HEK293 (cell line): ENCODE measurements at regions not wholly inside any gene's neighbourhood (a gene's known extent, or its start where the extent isn't known, plus 50 kb on each side); places are given as distances from the start of the nearest gene placed in this dataset.

Experiments
- CTCF ChIA-PET: fragments of 350-600 bp; formaldehyde crosslinking; extraction: SDS; loops from one replicate; lab custom pipeline; 2021; ENCODE audit warnings: antibody characterized with exemption; lab: Yijun Ruan, JAX
- POLR2A ChIA-PET: fragments of 300-600 bp; formaldehyde crosslinking; extraction: SDS; loops from one replicate; lab custom pipeline; 2020; ENCODE audit warnings: antibody characterized with exemption, inconsistent platforms; lab: Yijun Ruan, JAX
- H3K27ac ChIP-seq: fragments of 200-500 bp; sonication (Bioruptor generic); 2 replicates; pipeline ENCODE4 v1.5.1; 2014; ENCODE audit warnings: low read depth, low read length, control low read depth, inconsistent platforms; ENCODE audit errors: extremely low read depth
- H3K36me3 ChIP-seq, 2 experiments: fragments of 200-500 bp in 1 of 2; sonication (Bioruptor generic) in 1 of 2; 1 replicate in 1 of 2; 2 replicates in 1 of 2; pipeline ENCODE4 v1.5.1; 2014 to 2017; ENCODE audit warnings: inconsistent platforms in 2 of 2, low read length in 2 of 2; ENCODE audit not compliant: control insufficient read depth in 2 of 2, insufficient read depth in 1 of 2
- H3K4me1 ChIP-seq: fragments of 200-500 bp; sonication (Bioruptor generic); 2 replicates; pipeline ENCODE4 v1.5.1; 2014; ENCODE audit warnings: mild to moderate bottlenecking, low read length, inconsistent platforms; ENCODE audit not compliant: control insufficient read depth, insufficient read depth
- H3K4me3 ChIP-seq: 2 replicates; pipeline ENCODE4 v1.5.1; 2011; ENCODE audit warnings: low read depth, mild to moderate bottlenecking, control low read depth, low read length, moderate library complexity
- H3K9me3 ChIP-seq: fragments of 200-500 bp; sonication (Bioruptor generic); 2 replicates; pipeline ENCODE4 v1.5.1; 2014; ENCODE audit warnings: low read depth, low read length, inconsistent platforms; ENCODE audit not compliant: control insufficient read depth, insufficient read depth
- GFI1B ChIP-seq: fragments of 450-650 bp; formaldehyde crosslinking; IDR thresholded peaks from 2 replicates; pipeline ENCODE4 v1.5.1; 2016; ENCODE audit warnings: missing biosample characterization, missing genetic modification characterization
- GLI2 ChIP-seq: fragments of 450-650 bp; formaldehyde crosslinking; IDR thresholded peaks from 2 replicates; pipeline ENCODE4; 2017; ENCODE audit warnings: missing biosample characterization, missing genetic modification characterization, low read depth, borderline replicate concordance
- GLIS2 ChIP-seq: fragments of 450-650 bp; formaldehyde crosslinking; IDR thresholded peaks from 2 replicates; pipeline ENCODE4 v1.5.1; 2016; ENCODE audit warnings: missing biosample characterization, missing genetic modification characterization
- OVOL3 ChIP-seq: fragments of 450-650 bp; formaldehyde crosslinking; IDR thresholded peaks from 2 replicates; pipeline ENCODE4 v1.5.1; 2016; ENCODE audit warnings: missing biosample characterization, missing genetic modification characterization
- PRDM1 ChIP-seq: fragments of 450-650 bp; formaldehyde crosslinking; IDR thresholded peaks from 2 replicates; pipeline ENCODE4; 2016; ENCODE audit warnings: missing biosample characterization, missing genetic modification characterization
- REPIN1 ChIP-seq: fragments of 450-650 bp; formaldehyde crosslinking; IDR thresholded peaks from 2 replicates; pipeline ENCODE4 v1.5.1; 2017; ENCODE audit warnings: missing biosample characterization, missing genetic modification characterization, low read depth
- SP7 ChIP-seq: fragments of 450-650 bp; formaldehyde crosslinking; IDR thresholded peaks from 2 replicates; pipeline ENCODE4 v1.5.1; 2016; ENCODE audit warnings: missing biosample characterization, missing genetic modification characterization
- YY2 ChIP-seq: fragments of 450-650 bp; formaldehyde crosslinking; IDR thresholded peaks from 2 replicates; pipeline ENCODE4 v1.5.1; 2016; ENCODE audit warnings: missing biosample characterization, missing genetic modification characterization
- ZNF2 ChIP-seq: fragments of 450-650 bp; formaldehyde crosslinking; IDR thresholded peaks from 2 replicates; pipeline ENCODE4 v1.5.1; 2016; ENCODE audit warnings: missing biosample characterization, missing genetic modification characterization
- ZNF211 ChIP-seq: fragments of 450-650 bp; formaldehyde crosslinking; IDR thresholded peaks from 2 replicates; pipeline ENCODE4 v1.5.1; 2016; ENCODE audit warnings: low read depth, missing biosample characterization, missing genetic modification characterization
- ZNF23 ChIP-seq: fragments of 450-650 bp; formaldehyde crosslinking; IDR thresholded peaks from 2 replicates; pipeline ENCODE4 v1.5.1; 2016; ENCODE audit warnings: missing biosample characterization, missing genetic modification characterization, borderline replicate concordance
- ZNF394 ChIP-seq: fragments of 450-650 bp; formaldehyde crosslinking; IDR thresholded peaks from 2 replicates; pipeline ENCODE4 v1.5.1; 2016; ENCODE audit warnings: missing biosample characterization, missing genetic modification characterization, mild to moderate bottlenecking, moderate library complexity, borderline replicate concordance
- ZNF585B ChIP-seq: fragments of 450-650 bp; formaldehyde crosslinking; IDR thresholded peaks from 2 replicates; pipeline ENCODE4 v1.5.1; 2016; ENCODE audit warnings: missing biosample characterization, missing genetic modification characterization
- ZNF596 ChIP-seq: fragments of 450-650 bp; IDR thresholded peaks from 2 replicates; pipeline ENCODE4 v1.5.0; 2018; ENCODE audit warnings: missing biosample characterization, mild to moderate bottlenecking, missing genetic modification characterization, moderate library complexity
- ZNF629 ChIP-seq: fragments of 450-650 bp; formaldehyde crosslinking; IDR thresholded peaks from 2 replicates; pipeline ENCODE4 v1.5.1; 2017; ENCODE audit warnings: missing biosample characterization, missing genetic modification characterization
- ZNF670 ChIP-seq: fragments of 450-650 bp; formaldehyde crosslinking; IDR thresholded peaks from 2 replicates; pipeline ENCODE4 v1.5.1; 2016; ENCODE audit warnings: missing biosample characterization, missing genetic modification characterization, low read depth
- ZNF785 ChIP-seq: fragments of 450-650 bp; formaldehyde crosslinking; IDR thresholded peaks from 2 replicates; pipeline ENCODE4 v1.5.1; 2016; ENCODE audit warnings: missing biosample characterization, missing genetic modification characterization
- ZSCAN16 ChIP-seq: fragments of 450-650 bp; formaldehyde crosslinking; IDR thresholded peaks from 2 replicates; pipeline ENCODE4 v1.5.1; 2016; ENCODE audit warnings: missing biosample characterization, missing genetic modification characterization
- TF ChIP-seq, protein P1 (sequence below): fragments of 450-650 bp; formaldehyde crosslinking; IDR thresholded peaks from 2 replicates; pipeline ENCODE4 v1.5.1; 2017; ENCODE audit warnings: missing biosample characterization, missing genetic modification characterization
- TF ChIP-seq, protein P2 (sequence below): fragments of 450-650 bp; formaldehyde crosslinking; IDR thresholded peaks from 2 replicates; pipeline ENCODE4 v1.5.1; 2016; ENCODE audit warnings: missing biosample characterization, missing genetic modification characterization, borderline replicate concordance
- TF ChIP-seq, protein P3 (sequence below): fragments of 450-650 bp; formaldehyde crosslinking; IDR thresholded peaks from 2 replicates; pipeline ENCODE4 v1.5.1; 2016; ENCODE audit warnings: missing biosample characterization, missing genetic modification characterization

DNA sequence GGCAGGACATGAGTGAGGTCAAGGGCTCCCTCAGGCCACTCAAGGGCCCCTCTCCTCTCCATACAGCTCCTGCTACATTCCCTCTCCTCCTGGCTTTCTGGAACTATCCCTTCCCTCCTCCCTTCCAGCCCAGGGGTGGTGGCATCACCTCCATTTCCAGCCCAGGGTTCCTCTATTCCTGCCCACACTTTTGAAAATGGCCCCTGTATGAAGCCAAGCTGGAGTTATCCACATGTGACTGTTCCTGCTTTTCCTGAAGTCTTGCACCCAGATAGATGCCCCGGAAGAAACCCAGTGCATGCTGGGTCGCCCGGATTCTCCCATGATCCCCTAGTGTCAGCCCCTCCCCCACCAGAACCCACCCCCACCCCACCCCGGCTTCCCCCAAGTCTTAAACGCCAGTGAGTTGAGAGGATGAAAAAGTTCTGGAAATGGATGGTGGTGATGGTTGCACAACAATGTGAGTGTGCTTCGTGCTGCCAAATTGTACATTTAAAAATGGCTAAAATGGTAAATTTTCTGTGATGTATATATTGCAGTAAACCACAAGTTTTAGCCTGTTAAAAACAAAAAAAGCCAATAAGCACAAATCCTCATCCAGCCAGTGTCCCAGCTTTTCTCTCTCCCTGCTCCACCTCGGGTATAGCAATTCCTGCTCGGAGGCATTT lies 136.9 kb downstream of the SCARB1 start:
- no peaks in the 10 kb centered on the region for H3K4me1 ChIP-seq
- ChIA-PET POLR2A (no interaction called here), CTCF (no interaction called here)
- TF ChIP-seq ZNF629 (tag by site-specific recombination) (no peak), ZNF585B (tag by site-specific recombination) (no peak), ZNF211 (no peak), ZNF596 (tag by site-specific recombination) (no peak), ZNF785 (tag by site-specific recombination) (no peak)
- TF ChIP-seq, protein P1, sequence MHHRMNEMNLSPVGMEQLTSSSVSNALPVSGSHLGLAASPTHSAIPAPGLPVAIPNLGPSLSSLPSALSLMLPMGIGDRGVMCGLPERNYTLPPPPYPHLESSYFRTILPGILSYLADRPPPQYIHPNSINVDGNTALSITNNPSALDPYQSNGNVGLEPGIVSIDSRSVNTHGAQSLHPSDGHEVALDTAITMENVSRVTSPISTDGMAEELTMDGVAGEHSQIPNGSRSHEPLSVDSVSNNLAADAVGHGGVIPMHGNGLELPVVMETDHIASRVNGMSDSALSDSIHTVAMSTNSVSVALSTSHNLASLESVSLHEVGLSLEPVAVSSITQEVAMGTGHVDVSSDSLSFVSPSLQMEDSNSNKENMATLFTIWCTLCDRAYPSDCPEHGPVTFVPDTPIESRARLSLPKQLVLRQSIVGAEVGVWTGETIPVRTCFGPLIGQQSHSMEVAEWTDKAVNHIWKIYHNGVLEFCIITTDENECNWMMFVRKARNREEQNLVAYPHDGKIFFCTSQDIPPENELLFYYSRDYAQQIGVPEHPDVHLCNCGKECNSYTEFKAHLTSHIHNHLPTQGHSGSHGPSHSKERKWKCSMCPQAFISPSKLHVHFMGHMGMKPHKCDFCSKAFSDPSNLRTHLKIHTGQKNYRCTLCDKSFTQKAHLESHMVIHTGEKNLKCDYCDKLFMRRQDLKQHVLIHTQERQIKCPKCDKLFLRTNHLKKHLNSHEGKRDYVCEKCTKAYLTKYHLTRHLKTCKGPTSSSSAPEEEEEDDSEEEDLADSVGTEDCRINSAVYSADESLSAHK (tag by site-specific recombination) = no peak
- H3K4me3 ChIP-seq = no peak overlapping the region
- H3K27ac ChIP-seq = no peak overlapping the region
- no peaks in the 10 kb centered on the region for H3K9me3 ChIP-seq
- H3K36me3 ChIP-seq = no peaks in the 10 kb centered on the region

DNA sequence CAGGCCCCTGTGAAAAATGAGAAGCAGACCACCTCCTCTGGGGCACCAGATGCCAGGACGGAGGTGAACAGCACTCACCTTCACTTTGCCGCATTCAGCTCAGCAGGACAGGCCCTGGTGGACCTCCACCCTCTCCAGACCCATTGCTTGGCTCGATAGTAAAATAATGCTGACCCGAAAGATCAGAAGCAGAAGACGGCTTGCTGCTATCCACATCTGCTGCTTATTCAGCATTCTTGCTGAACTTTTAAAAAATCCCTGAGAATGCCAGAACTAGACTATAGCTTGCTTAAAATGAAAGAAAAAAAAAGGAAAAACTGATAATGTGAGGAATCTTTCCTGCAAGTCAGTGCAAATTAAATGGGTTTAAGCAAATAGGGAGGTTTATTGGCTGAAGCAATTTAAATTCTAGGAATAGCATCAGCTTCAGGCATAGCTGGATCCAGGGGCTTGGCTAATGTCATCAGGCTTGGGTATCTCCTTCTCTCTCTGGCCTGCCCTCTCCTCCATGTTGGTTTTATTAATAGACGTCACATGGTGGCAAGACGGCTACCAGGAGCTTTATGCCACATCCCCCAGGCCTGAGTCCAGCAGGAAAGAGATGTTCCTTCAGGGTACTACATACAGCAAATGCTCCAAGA lies 137.9 kb downstream of the SCARB1 start:
- no peak overlapping the region for H3K27ac ChIP-seq
- TF ChIP-seq GLI2 (tag by site-specific recombination) = no peak
- no peak for TF ChIP-seq PRDM1 (tag by site-specific recombination)
- TF ChIP-seq GLIS2 (tag by site-specific recombination) = no peak
- TF ChIP-seq ZNF2 (tag by site-specific recombination) = no peak
- TF ChIP-seq ZNF670 (tag by site-specific recombination) = no peak
- TF ChIP-seq ZNF23 (tag by site-specific recombination) = no peak
- no peak for TF ChIP-seq OVOL3 (tag by site-specific recombination)
- TF ChIP-seq SP7 (tag by site-specific recombination) = no peak
- TF ChIP-seq, protein P2, sequence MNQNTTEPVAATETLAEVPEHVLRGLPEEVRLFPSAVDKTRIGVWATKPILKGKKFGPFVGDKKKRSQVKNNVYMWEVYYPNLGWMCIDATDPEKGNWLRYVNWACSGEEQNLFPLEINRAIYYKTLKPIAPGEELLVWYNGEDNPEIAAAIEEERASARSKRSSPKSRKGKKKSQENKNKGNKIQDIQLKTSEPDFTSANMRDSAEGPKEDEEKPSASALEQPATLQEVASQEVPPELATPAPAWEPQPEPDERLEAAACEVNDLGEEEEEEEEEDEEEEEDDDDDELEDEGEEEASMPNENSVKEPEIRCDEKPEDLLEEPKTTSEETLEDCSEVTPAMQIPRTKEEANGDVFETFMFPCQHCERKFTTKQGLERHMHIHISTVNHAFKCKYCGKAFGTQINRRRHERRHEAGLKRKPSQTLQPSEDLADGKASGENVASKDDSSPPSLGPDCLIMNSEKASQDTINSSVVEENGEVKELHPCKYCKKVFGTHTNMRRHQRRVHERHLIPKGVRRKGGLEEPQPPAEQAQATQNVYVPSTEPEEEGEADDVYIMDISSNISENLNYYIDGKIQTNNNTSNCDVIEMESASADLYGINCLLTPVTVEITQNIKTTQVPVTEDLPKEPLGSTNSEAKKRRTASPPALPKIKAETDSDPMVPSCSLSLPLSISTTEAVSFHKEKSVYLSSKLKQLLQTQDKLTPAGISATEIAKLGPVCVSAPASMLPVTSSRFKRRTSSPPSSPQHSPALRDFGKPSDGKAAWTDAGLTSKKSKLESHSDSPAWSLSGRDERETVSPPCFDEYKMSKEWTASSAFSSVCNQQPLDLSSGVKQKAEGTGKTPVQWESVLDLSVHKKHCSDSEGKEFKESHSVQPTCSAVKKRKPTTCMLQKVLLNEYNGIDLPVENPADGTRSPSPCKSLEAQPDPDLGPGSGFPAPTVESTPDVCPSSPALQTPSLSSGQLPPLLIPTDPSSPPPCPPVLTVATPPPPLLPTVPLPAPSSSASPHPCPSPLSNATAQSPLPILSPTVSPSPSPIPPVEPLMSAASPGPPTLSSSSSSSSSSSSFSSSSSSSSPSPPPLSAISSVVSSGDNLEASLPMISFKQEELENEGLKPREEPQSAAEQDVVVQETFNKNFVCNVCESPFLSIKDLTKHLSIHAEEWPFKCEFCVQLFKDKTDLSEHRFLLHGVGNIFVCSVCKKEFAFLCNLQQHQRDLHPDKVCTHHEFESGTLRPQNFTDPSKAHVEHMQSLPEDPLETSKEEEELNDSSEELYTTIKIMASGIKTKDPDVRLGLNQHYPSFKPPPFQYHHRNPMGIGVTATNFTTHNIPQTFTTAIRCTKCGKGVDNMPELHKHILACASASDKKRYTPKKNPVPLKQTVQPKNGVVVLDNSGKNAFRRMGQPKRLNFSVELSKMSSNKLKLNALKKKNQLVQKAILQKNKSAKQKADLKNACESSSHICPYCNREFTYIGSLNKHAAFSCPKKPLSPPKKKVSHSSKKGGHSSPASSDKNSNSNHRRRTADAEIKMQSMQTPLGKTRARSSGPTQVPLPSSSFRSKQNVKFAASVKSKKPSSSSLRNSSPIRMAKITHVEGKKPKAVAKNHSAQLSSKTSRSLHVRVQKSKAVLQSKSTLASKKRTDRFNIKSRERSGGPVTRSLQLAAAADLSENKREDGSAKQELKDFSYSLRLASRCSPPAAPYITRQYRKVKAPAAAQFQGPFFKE (tag by site-specific recombination) = no peak
- TF ChIP-seq ZNF394 (tag by site-specific recombination) = no peak
- TF ChIP-seq REPIN1 (tag by site-specific recombination) = no peak
- TF ChIP-seq YY2 (tag by site-specific recombination) = no peak
- TF ChIP-seq, protein P3, sequence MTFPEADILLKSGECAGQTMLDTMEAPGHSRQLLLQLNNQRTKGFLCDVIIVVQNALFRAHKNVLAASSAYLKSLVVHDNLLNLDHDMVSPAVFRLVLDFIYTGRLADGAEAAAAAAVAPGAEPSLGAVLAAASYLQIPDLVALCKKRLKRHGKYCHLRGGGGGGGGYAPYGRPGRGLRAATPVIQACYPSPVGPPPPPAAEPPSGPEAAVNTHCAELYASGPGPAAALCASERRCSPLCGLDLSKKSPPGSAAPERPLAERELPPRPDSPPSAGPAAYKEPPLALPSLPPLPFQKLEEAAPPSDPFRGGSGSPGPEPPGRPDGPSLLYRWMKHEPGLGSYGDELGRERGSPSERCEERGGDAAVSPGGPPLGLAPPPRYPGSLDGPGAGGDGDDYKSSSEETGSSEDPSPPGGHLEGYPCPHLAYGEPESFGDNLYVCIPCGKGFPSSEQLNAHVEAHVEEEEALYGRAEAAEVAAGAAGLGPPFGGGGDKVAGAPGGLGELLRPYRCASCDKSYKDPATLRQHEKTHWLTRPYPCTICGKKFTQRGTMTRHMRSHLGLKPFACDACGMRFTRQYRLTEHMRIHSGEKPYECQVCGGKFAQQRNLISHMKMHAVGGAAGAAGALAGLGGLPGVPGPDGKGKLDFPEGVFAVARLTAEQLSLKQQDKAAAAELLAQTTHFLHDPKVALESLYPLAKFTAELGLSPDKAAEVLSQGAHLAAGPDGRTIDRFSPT (tag by site-specific recombination) = no peak
- no peak for TF ChIP-seq ZNF211
- no peak for TF ChIP-seq GFI1B
- no peak for TF ChIP-seq ZSCAN16 (tag by site-specific recombination)
- TF ChIP-seq, all 188 proteins: peak for 0
- no peaks in the 10 kb centered on the region for H3K9me3 ChIP-seq
- ChIA-PET POLR2A (no interaction called here), CTCF (interaction anchor here (0.7 kb wide), 1 partner anchor 725 kb away, joined by 3 read pairs; no protein-coding TSS in a partner anchor)
- H3K4me3 ChIP-seq = no peak overlapping the region
- 0 out of 2 replicates have a peak, but pooled peaks cover 2% of the 10 kb centered on the region for H3K4me1 ChIP-seq
- H3K36me3 ChIP-seq = no peaks in the 10 kb centered on the region
